ENCODE measurements at regions not wholly inside any gene's neighbourhood (a gene's known extent, or its start where the extent isn't known, plus 50 kb on each side); places are given as distances from the start of the nearest gene placed in this dataset.
"Not testable (repeated sequence)": the region's sequence is repeated elsewhere in the genome, so short reads cannot be mapped to it uniquely, and the experiment has no call there.

DNA sequence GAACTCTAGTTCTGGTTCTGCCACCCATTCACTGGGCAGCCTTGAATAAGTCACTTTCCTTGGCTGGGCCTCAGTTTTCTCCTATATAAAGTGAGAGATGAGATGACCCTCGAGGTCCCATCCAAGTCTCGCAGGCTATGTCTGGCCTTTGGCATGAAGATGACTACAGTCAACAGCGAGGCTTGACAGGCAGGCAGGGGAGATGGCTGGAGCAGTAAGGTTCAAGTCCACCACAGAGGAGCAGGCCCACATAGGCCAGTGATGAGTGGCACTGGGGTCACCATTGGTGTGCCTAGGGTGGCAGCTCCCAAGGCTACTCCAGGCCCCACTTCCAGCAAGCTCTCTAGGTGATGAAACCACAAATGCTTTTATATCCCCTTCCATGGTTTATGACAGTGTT, 161.4 kb downstream of the ZFP36L2 start:
- H3K27ac ChIP-seq (replicated peaks), result no peak overlapping the region
- no peak overlapping the region for H3K4me3 ChIP-seq (replicated peaks; ENCODE audit: insufficient read depth, low read length)
- TF ChIP-seq GABPA (IDR thresholded peaks at IDR 0.05; ENCODE audit: low read depth) (no peak), SPI1 (IDR thresholded peaks at IDR 0.05; ENCODE audit: borderline replicate concordance, low read depth) (no peak), POLR2AphosphoS5 (IDR thresholded peaks at IDR 0.05; ENCODE audit: low read depth) (no peak)
- TF ChIP-seq, protein P1, sequence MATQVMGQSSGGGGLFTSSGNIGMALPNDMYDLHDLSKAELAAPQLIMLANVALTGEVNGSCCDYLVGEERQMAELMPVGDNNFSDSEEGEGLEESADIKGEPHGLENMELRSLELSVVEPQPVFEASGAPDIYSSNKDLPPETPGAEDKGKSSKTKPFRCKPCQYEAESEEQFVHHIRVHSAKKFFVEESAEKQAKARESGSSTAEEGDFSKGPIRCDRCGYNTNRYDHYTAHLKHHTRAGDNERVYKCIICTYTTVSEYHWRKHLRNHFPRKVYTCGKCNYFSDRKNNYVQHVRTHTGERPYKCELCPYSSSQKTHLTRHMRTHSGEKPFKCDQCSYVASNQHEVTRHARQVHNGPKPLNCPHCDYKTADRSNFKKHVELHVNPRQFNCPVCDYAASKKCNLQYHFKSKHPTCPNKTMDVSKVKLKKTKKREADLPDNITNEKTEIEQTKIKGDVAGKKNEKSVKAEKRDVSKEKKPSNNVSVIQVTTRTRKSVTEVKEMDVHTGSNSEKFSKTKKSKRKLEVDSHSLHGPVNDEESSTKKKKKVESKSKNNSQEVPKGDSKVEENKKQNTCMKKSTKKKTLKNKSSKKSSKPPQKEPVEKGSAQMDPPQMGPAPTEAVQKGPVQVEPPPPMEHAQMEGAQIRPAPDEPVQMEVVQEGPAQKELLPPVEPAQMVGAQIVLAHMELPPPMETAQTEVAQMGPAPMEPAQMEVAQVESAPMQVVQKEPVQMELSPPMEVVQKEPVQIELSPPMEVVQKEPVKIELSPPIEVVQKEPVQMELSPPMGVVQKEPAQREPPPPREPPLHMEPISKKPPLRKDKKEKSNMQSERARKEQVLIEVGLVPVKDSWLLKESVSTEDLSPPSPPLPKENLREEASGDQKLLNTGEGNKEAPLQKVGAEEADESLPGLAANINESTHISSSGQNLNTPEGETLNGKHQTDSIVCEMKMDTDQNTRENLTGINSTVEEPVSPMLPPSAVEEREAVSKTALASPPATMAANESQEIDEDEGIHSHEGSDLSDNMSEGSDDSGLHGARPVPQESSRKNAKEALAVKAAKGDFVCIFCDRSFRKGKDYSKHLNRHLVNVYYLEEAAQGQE (IDR thresholded peaks at IDR 0.05; ENCODE audit: insufficient replicate concordance, low read depth), result no peak
- TF ChIP-seq, protein P2, sequence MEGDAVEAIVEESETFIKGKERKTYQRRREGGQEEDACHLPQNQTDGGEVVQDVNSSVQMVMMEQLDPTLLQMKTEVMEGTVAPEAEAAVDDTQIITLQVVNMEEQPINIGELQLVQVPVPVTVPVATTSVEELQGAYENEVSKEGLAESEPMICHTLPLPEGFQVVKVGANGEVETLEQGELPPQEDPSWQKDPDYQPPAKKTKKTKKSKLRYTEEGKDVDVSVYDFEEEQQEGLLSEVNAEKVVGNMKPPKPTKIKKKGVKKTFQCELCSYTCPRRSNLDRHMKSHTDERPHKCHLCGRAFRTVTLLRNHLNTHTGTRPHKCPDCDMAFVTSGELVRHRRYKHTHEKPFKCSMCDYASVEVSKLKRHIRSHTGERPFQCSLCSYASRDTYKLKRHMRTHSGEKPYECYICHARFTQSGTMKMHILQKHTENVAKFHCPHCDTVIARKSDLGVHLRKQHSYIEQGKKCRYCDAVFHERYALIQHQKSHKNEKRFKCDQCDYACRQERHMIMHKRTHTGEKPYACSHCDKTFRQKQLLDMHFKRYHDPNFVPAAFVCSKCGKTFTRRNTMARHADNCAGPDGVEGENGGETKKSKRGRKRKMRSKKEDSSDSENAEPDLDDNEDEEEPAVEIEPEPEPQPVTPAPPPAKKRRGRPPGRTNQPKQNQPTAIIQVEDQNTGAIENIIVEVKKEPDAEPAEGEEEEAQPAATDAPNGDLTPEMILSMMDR (IDR thresholded peaks at IDR 0.05; ENCODE audit: insufficient read depth, low read length), result no peak
- no peaks in the 10 kb centered on the region for H3K27me3 ChIP-seq (ENCODE audit: insufficient read depth, poor library complexity, severe bottlenecking)
- DNase-seq (ENCODE audit: low read depth in 1 of 2, low spot score in 1 of 2), result no peak

DNA sequence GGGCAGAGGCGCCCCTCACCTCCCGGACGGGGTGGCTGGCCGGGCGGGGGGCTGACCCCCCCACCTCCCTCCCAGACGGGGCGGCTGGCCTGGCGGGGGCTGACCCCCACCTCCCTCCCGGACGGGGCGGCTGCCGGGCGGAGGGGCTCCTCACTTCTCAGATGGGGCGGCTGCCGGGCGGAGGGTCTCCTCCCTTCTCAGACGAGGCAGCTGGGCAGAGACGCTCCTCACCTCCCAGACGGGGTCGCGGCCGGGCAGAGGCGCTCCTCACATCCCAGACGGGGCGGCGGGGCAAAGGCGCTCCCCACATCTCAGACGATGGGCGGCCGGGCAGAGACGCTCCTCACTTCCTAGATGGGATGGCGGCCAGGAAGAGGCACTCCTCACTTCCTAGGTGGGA, 163.3 kb downstream of the ZFP36L2 start:
- H3K27me3 ChIP-seq (ENCODE audit: insufficient read depth, poor library complexity, severe bottlenecking); H3K4me3 ChIP-seq (replicated peaks; ENCODE audit: insufficient read depth, low read length); H3K27ac ChIP-seq (replicated peaks); DNase-seq (ENCODE audit: low read depth in 1 of 2, low spot score in 1 of 2): not testable (repeated sequence)

DNA sequence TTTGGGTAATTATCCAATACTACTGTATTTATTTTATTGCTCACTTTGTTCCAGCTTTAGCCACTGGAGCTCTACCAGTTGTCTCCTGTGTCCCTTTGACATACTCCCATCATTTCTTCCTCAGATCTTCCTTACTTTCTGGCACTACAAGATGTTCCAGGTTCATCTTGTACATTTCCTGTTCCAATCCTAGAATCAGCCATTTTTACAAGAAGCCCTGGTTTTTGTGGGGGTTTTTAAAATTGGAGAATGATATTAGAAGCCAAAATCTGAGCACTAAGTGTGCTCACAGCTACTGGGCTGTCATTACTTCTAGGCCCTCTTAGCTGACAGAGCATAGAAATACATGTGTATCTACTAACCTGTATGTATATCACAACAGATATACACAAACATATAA, 164.3 kb downstream of the ZFP36L2 start:
- Histone ChIP-seq H3K27ac (replicated peaks) (no peak overlapping the region), H3K27me3 (ENCODE audit: insufficient read depth, poor library complexity, severe bottlenecking) (no peaks in the 10 kb centered on the region), H3K4me3 (replicated peaks; ENCODE audit: insufficient read depth, low read length) (no peak overlapping the region)
- TF ChIP-seq, protein P2 (IDR thresholded peaks at IDR 0.05; ENCODE audit: insufficient read depth, low read length), result no peak
- TF ChIP-seq, protein P1 (IDR thresholded peaks at IDR 0.05; ENCODE audit: insufficient replicate concordance, low read depth), result no peak
- no peak for TF ChIP-seq GABPA (IDR thresholded peaks at IDR 0.05; ENCODE audit: low read depth)
- no peak for TF ChIP-seq SPI1 (IDR thresholded peaks at IDR 0.05; ENCODE audit: borderline replicate concordance, low read depth)
- TF ChIP-seq POLR2AphosphoS5 (IDR thresholded peaks at IDR 0.05; ENCODE audit: low read depth), result no peak
- no peak for DNase-seq (ENCODE audit: low read depth in 1 of 2, low spot score in 1 of 2)

DNA sequence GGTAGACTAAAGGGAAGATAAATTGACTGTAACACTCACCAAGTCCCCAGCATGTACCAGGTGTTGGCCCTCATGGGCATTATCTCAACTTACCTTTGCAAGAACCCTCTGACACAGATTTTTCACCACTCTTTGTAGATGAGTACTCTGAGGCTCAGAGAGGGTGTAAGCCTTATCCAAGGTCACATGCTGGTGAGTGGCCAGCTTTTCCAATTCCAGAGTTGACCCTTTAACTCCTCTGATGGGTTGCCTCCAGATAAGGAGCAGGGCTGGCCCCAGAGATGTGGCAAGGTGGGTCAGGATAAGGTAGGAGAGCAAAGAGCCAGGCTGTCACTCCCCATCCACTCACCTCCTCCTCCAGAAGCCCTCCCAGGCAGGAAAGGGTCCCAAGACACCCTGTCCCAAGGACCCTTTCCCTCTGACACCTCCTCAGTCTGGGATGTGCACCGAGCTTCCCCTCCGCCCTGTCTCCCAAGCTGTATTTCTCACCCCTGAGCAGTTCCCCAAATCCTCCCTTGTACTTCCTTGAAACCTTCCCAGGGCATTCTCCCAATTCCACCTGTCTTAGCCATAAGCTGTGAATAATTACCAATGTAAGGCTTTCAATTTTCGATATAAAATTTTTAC, 165.9 kb downstream of the ZFP36L2 start:
- peak overlapping the region; percentile 66 for H3K27ac ChIP-seq (replicated peaks)

More for the DNA sequence above, 165.9 kb downstream of the ZFP36L2 start:
- no peak for DNase-seq (ENCODE audit: low read depth in 1 of 2, low spot score in 1 of 2)
- TF ChIP-seq SPI1 (IDR thresholded peaks at IDR 0.05; ENCODE audit: borderline replicate concordance, low read depth) (peak; percentile 13; the same call in 1 of the 2 replicates), GABPA (IDR thresholded peaks at IDR 0.05; ENCODE audit: low read depth) (no peak)
- Histone ChIP-seq H3K4me3 (replicated peaks; ENCODE audit: insufficient read depth, low read length) (no peak overlapping the region), H3K27me3 (ENCODE audit: insufficient read depth, poor library complexity, severe bottlenecking) (no peaks in the 10 kb centered on the region)
